Body of pancreas (tissue), 4 donors: ENCODE measurements at regions not wholly inside any gene's neighbourhood (a gene's known extent, or its start where the extent isn't known, plus 50 kb on each side); places are given as distances from the start of the nearest gene placed in this dataset.

Source experiments
- CTCF ChIP-seq, 7 experiments: fragments of 450-650 bp in 4 of 7; fragments of 200-600 bp in 3 of 7; sonication (generic) in 3 of 7; IDR thresholded peaks; one replicate each; pipeline ENCODE4 v1.5.1; 2016 to 2019; ENCODE audit warnings: antibody characterized with exemption in 7 of 7
- POLR2A ChIP-seq, 3 donors: fragments of 450-650 bp; IDR thresholded peaks; one replicate each; pipeline ENCODE4 v1.6.1; 2016; ENCODE audit warnings: antibody characterized with exemption in 3 of 3, mild to moderate bottlenecking in 2 of 3

- TF ChIP-seq POLR2A (IDR thresholded peaks at IDR 0.05) (no peak), CTCF (IDR thresholded peaks at IDR 0.05) (no peak)
These were observed 147.1 kb upstream of the OTOS start for GRCh38 chr2:240287496-240288086.
